Lower leg skin (tissue), 3 donors: ENCODE measurements at regions not wholly inside any gene's neighbourhood (a gene's known extent, or its start where the extent isn't known, plus 50 kb on each side); places are given as distances from the start of the nearest gene placed in this dataset.

Source experiments
- POLR2A ChIP-seq, 2 donors: fragments of 450-650 bp; IDR thresholded peaks; one replicate each; pipeline ENCODE4 v1.6.1; 2016 to 2017; ENCODE audit warnings: antibody characterized with exemption in 2 of 2, mild to moderate bottlenecking in 1 of 2, moderate library complexity in 1 of 2
- TF ChIP-seq, protein P1 (sequence below), 3 donors: fragments of 450-650 bp; IDR thresholded peaks; one replicate each; pipeline ENCODE4 v1.5.1; 2016; ENCODE audit warnings: antibody characterized with exemption in 3 of 3, mild to moderate bottlenecking in 3 of 3, moderate library complexity in 2 of 3

DNA sequence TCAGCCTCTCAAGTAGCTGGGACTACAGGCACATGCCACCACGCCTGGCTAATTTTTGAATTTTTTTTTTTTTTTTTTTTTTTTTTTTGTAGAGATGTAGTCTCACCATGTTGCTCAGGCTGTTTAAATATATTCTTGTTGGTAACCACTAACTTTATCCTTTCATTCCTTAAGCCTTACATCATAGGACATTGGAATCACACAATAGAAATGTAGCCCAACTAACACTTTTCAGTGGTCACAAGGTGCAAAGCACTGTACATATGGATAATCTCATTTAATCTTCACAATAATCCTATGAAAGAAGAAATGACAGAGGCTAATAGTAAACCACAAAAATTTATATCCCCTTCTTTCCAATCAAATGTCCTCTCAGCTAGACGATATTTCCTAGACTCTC, 417.8 kb upstream of the DACH1 start:
- TF ChIP-seq, protein P1, sequence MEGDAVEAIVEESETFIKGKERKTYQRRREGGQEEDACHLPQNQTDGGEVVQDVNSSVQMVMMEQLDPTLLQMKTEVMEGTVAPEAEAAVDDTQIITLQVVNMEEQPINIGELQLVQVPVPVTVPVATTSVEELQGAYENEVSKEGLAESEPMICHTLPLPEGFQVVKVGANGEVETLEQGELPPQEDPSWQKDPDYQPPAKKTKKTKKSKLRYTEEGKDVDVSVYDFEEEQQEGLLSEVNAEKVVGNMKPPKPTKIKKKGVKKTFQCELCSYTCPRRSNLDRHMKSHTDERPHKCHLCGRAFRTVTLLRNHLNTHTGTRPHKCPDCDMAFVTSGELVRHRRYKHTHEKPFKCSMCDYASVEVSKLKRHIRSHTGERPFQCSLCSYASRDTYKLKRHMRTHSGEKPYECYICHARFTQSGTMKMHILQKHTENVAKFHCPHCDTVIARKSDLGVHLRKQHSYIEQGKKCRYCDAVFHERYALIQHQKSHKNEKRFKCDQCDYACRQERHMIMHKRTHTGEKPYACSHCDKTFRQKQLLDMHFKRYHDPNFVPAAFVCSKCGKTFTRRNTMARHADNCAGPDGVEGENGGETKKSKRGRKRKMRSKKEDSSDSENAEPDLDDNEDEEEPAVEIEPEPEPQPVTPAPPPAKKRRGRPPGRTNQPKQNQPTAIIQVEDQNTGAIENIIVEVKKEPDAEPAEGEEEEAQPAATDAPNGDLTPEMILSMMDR (IDR thresholded peaks at IDR 0.05) = no peak
- TF ChIP-seq POLR2A (IDR thresholded peaks at IDR 0.05) = no peak
